ENCODE measurements at regions not wholly inside any gene's neighbourhood (a gene's known extent, or its start where the extent isn't known, plus 50 kb on each side); places are given as distances from the start of the nearest gene placed in this dataset.
"Not testable (repeated sequence)": the region's sequence is repeated elsewhere in the genome, so short reads cannot be mapped to it uniquely, and the experiment has no call there.

DNA sequence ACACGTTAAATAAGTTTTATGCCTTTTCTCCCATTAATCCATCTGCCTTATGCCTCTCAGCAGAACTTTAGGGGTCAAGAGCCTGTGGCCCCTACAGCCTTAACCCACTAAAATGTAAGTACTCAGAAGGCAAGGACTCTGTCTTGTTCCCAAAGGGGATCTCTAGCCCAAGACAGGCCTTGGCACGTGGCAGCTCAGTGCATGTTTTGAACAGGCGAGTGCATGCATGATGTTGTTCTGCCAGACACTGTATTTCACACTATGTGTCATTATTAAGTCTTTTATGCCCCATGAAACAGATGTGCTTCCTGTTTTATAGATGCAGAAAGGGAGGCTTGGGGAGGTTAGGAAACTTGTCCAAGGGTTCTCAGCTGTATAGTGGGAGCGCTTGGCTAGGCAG is 102.8 kb downstream of the ETS2 start:
- no peak for DNase-seq

DNA sequence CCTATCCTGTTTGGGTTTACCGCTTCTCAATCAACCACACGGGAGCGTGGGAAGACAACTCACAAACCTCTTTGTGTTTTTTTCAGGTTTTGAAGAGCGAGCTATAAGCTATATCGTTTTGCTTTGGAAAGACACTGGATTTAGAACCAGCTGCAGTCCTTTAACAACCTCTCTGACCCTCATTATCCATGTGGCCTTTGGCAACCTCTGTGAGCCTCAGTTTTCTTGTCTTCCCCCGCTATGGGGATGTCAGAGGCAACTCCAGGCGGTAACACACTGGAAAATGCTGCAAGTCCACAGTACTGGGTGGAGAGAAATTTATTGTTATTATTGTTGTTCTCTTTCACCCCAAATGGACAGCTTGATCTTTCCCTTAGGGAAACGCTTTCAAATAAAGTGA is 100.0 kb downstream of the ETS2 start:
- DNase-seq, result no peak

DNA sequence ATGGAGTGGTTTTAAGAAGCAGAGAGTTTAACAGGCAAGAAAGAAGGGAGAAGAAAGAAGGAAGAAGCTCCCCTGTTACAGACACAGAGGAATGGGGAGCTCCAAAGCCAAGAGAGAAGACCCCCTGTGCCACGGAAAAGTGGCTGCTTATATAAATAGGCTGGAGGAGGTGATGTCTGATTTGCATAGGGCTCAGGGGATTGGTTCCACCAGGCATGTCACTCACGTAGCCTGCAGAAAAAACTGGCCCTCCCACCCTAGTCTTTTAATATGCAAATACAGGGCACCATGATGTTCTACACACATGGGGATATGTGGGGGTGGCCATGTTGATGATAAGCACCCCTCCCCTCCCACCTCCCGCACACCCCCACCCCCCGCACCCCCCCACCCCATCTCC is 99.6 kb downstream of the ETS2 start:
- no peak for DNase-seq

GRCh38 chr21:38903690-38904139 is 98.0 kb downstream of the ETS2 start:
- no peak for DNase-seq

- no peak for DNase-seq
Observed at GRCh38 chr21:38902608-38903445, 97.1 kb downstream of the ETS2 start.

- no peak for DNase-seq
Observed at GRCh38 chr21:38900499-38900898, 94.8 kb downstream of the ETS2 start.

DNA sequence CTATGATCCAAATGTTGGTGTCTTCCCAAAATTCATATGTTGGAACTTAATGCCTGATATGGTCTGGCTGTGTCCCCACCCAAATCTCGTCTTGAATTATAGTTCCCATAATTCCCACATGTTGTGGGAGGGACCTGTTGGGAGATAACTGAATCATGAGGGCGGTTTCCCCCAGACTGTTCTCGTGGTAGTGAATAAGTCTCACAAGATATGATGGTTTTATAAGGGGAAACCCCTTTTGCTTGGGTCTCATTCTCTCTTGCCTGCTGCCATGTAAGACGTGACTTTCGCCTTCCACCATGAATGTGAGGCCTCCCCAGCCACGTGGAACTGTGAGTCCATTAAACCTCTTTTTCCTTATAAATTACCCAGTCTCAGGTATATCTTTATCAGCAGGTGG is 94.3 kb downstream of the ETS2 start:
- not testable (repeated sequence) for DNase-seq

GRCh38 chr21:38899277-38899947 is 93.7 kb downstream of the ETS2 start:
- DNase-seq, result no peak

GRCh38 chr21:38898422-38899096 is 92.8 kb downstream of the ETS2 start:
- DNase-seq, result no peak

GRCh38 chr21:38897532-38898421 is 92.0 kb downstream of the ETS2 start:
- no peak for DNase-seq

DNA sequence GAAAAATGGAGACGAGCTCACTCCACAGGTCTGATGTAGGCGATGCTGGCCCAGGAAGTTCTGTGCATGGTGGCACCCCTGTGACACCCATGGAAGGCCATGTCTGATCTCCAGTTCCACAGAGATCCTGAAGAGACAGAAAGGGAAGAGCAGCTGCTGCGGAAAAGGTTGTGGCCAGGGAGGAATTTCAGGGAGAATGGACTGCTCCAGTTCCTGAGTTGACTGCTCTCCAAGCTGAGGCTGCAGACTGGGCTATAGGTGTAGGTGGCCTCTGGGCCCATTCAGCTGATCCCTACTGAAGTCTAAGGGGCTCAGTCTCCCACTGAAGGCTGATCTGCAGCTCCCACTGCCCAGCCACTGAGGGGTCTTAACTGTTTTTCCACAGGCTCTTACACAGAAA is 89.2 kb downstream of the ETS2 start:
- no peak for DNase-seq

DNA sequence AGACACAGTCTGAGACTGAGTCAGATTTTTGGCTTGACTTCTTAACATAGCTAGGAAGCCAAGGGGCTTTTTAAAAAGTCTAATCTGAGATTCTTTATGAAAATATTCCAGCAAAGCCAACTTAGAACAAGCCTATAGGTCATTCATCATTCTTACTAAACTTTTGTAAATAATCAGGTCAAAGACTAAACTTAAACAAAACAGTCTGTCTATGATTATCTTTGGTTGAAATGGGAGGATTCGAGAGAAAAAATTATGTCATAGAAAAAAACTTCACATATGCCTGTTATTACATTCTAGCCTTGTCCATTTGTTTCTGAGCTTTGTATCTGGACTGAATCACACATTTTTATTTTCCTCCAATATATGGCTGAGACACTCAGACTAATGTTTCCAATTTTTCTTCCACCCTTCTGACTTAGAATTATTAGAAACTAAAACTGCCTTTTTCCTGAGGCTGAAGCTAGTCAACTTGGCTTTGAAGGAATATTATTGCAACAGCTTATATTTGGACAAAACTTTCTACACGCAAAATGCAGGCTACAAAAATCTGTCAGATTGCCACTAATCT is 83.3 kb downstream of the ETS2 start:
- DNase-seq, result no peak

DNA sequence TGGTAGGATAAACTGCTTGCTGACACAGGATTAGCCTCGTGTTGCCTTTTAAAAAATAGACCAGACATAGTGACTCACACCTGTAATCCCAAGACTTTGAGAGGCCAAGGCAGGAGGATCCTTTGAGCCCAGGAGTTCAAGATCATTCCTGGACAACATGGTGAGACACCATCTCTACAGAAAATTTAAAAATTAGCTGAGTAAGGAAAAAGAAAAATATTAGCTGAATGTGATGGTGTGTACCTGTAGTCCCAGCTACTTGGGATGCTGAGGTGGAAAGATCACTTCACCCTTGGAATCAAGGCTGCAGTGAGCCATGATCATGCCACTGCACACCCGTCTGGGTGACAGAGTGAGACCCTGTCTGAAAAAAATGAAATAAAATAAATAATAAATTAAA is 82.0 kb downstream of the ETS2 start:
- DNase-seq, result no peak

DNA sequence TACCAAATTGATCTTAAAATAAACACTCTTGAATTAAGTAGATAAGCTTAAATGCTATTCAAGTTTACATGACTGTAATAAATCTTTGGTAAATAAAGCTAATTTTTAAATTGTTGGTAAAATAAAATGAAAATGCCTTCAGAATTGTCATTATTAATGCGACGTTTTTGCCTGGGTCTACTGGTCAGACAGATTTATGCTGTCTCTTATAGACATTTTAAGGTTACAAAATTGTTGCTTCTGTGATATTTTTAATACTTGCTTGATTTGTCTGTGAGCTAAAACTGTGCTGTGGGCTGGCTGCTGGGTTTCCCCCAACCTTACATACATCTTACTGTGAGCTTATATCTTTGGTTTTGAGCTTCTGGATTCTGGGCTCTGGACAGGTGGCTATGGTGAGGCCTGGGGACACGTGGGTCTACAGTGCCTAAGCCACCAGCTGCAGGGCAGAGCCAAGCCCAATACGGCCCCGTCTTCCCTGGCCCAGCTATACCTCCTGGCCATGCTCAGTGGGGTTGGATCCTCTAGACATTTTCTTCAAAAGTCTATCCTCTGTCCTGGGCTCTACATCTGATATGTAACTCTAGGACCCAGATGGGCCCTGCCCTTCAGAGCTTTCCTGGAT is 81.4 kb downstream of the ETS2 start:
- DNase-seq, result no peak

GRCh38 chr21:38885909-38886308 is 80.2 kb downstream of the ETS2 start:
- DNase-seq, result no peak

DNA sequence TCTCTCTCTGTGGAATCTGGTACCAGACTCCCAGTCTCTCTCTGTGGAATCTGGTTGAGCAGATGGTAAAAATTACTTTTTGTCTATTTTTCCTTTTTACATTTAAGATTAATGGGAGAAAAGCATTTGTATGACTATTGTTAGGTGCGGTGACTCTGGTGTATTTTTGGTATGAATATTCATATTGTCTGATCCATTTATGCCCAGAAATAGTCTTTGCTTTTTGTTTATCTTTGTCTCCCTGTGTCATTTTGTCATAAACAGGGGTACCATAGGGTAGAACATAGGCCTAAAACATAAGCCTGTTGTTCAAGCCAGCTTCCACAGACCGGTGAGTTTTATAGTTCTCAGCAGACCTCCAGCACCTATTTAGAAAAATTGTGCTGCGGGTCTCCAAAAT is 78.7 kb downstream of the ETS2 start:
- no peak for DNase-seq

GRCh38 chr21:38883142-38883541 is 77.4 kb downstream of the ETS2 start:
- DNase-seq, result no peak

GRCh38 chr21:38881131-38881530 is 75.4 kb downstream of the ETS2 start:
- no peak for DNase-seq

GRCh38 chr21:38880577-38880966 is 74.8 kb downstream of the ETS2 start:
- no peak for DNase-seq

- no peak for DNase-seq
Observed at GRCh38 chr21:38879912-38880576, 74.3 kb downstream of the ETS2 start.

Data from femur (tissue), 1 donor.